ENCODE measurements at regions not wholly inside any gene's neighbourhood (a gene's known extent, or its start where the extent isn't known, plus 50 kb on each side); places are given as distances from the start of the nearest gene placed in this dataset.

GRCh38 chr22:27431081-27431480 is 370.5 kb downstream of the MN1 start:
- DNase-seq: no peak

DNA sequence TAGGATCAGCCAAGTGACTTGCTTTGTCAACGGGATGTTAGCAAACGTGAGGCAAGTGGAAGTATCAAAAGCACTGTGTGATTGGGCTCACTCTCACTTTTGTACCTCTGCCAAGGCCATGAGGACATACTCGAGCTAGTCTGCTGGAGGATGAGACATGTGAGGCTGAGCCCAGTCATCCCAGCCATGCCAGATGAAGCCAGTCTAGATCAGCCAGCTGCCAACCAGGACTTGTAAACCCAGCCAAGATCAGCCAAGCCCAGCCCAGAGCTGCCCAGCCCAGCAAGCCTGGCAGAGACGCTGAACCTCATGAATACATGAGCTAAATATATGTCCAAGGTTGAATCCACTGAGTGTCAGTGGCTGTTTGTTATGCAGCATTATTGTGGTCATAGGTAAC is 369.7 kb downstream of the MN1 start:
- DNase-seq: no peak

DNA sequence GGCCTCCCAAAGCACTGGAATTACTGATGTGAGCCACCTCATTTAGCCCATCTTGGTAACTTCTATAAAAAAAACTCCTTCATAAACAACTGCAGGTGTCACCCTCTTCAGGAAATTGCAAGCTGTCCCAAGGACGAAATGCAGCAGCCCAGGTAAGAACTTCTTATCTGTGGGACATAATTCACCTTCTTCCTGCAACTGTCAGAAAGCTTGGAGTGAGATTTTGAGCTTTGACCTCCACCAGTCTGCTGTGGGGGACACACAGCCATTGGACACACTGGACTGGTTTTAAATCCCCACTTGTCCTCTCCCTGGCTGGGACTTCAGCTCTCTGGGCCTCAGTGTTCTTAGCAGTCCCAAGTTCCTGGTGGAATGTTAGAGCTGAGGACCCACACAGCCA is 368.5 kb downstream of the MN1 start:
- no peak for DNase-seq

- DNase-seq: no peak
These were observed 367.9 kb downstream of the MN1 start for GRCh38 chr22:27433585-27434190.

DNA sequence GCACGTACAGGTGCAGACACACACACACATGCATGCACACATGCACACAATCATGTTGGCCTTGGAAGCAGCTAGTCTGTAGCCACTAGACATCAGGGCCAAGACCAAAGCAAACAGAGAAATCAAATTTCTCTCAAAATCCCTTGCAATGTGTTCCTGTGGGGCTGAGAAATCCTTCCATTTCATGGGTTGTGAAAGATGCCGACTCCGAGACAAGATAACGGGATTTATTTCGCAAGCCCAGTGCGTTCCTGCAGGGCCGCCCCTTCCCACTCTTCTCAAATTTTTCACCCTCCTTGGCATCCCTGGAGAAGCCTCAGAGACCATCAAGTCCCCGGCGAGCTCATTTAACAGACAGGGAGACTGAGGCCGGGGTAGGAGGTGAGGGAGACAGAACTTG is 366.7 kb downstream of the MN1 start:
- DNase-seq: no peak

- peak in 1 of 56 donors; percentile 8 for DNase-seq
These were observed 365.5 kb downstream of the MN1 start for GRCh38 chr22:27435844-27436576.

- DNase-seq: no peak
These were observed 365.0 kb downstream of the MN1 start for GRCh38 chr22:27436591-27436990.

- DNase-seq: no peak
These were observed 364.0 kb downstream of the MN1 start for GRCh38 chr22:27437570-27437969.

DNA sequence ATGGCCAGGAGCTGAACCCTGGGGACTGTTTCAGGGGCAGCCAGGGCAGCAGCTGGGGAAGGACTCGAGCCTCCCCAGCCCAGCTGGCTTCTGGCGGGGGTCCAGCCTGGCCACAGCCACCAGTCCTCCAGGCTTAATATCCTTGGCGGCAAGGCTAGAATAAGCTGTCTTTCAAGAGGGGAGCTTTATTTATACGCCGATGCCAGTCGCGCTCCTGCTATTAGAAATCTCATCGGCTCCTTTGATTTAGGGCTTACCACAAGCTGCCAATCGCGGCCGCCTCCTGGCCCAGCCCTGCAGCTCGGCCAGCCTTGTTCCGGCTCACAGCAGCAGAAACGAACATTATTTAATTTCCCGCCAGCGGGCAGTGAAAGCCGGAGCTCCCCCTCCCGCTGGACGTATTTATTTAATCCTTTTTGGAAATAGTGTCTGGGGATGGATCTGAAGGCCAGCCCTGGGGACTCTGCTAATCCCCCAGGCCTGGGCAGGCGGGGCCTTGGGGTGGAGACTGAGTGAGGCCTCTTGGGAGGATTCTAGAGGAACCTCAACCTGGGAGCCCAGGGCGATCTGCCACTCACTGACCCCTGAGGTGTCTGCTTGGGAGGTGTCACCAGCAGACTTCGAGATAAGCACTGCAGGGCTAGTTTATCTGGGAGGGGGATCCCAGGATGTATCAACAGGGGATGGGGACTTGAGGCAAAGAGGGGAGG is 363.1 kb downstream of the MN1 start:
- peak in 16 of 56 donors; percentile 2 to 56 (median 18) for DNase-seq

- DNase-seq: no peak
These were observed 362.4 kb downstream of the MN1 start for GRCh38 chr22:27439131-27439530.

DNA sequence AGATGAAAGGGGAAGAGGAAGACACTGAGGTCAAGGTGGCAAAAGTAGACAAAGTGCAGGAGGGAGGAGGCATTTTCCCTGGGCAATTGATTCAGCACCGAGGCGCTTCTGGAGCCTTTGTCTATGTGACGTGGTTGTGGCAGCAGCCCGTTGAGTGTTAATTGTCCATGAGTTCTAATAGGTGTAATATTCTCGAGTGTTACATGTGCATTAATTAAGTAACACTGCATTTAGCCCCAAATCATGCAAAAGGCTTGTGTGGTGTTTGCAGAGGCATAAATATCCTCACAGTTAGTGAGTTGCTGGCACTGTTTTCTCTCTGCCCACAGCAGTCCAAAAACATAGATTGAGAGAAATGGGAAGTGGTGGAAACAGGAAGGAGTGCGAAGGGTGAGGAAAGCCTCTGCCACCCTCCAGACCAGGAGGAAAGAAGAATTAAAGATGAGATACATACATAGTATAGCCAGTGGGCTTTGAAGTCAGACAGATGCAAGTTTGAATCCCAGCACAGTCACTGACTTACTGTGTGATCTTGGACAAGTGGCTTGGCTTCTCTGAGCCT is 361.2 kb downstream of the MN1 start:
- no peak for DNase-seq

DNA sequence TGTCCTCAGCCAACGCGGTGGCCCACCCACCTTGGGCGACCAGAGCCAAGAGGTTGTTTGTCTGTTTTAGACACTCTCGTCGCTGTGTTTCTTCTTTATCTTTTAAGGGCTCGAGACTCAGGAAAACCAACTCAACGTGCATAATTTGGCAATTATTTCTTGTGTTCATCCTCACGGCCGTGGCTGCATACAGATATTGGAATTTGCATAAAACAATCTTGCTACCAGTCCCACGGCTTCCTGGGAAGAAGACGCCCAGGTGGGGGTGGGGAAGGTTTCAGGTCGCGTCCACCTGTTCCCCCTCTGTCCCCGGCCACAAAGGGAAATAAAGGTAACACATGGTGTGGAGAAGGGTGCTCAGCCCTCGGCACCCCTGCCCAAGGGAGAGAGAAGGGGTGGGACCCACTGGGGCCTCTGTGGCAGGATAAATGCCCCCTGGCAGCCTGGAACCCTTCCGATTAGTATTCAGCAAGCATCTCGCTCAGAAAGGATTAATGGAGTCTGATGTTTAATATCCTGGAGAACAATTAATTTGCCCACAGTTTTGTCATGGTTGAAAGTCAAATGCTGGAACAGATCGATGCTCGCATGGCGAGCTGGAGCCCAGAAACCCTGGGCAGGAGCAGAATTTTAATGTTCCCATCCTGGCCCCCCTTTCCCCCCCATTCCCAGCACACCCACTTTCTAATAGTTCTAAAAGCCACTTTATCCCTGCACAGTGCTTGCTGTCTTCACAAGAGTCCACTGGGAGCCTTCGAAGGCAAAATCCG is 359.7 kb downstream of the MN1 start:
- no peak for DNase-seq

GRCh38 chr22:27443306-27443705 is 358.2 kb downstream of the MN1 start:
- no peak for DNase-seq

DNA sequence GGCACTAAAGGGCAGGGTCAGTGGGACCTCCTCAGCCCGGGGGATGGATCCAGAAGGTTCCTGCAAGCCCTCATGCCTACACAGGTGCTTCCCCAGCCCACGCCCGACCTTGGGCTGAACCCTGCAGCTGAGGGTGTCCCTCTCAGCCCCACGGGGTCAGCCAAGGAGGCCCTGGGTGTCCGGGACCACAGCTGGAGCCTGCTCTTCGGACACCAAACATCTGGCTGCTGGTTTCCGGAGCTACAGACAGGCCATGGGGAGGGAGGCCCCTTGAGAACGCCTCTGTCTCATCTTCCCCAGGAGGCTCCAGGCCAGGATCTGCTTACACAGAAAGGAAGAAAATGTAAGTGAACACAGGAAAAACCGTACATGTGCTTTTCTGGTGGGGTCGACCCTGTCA is 355.7 kb downstream of the MN1 start:
- DNase-seq: no peak

DNA sequence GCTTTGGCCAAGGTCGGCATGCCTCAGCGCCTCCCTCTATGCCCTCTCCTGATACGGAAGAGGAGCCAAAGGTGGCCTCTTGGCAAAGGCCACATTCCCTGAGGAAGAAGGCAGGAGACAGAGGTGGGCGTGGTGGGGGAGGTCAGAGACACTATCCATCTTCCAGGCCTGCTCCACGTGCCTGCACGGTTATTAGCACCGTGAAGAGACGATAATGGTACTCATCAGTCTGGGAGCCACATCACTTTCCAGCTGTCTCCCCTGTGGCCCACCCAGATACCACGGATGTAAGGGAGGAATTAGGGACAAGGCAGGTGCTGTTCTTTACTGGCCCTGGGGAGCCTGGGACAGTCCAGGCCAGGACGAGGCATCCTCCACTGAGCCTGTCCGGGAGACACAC is 354.3 kb downstream of the MN1 start:
- DNase-seq: no peak

- DNase-seq: no peak
These were observed 351.1 kb downstream of the MN1 start for GRCh38 chr22:27450448-27450847.

- no peak for DNase-seq
These were observed 349.3 kb downstream of the MN1 start for GRCh38 chr22:27452245-27452644.

DNA sequence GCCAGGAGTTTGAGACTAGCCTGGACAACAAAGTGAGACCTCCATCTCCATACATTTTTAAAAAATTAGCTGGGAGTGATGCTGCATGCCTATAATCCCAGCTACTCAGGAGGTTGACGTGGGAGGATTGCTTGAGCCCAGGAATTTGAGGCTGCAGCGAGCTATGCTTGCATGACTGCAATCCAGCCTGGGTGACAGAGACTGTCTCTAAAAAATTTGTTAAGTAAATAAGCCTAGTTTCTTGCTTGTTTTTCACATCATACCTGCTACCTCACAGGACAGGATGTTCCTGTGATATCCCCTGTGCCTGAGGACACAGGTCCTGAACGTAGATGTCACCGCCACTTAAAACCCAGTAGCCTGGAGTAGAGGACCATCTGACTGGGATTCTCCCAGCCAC is 348.6 kb downstream of the MN1 start:
- no peak for DNase-seq

GRCh38 chr22:27453725-27454124 is 347.8 kb downstream of the MN1 start:
- DNase-seq: no peak

DNA sequence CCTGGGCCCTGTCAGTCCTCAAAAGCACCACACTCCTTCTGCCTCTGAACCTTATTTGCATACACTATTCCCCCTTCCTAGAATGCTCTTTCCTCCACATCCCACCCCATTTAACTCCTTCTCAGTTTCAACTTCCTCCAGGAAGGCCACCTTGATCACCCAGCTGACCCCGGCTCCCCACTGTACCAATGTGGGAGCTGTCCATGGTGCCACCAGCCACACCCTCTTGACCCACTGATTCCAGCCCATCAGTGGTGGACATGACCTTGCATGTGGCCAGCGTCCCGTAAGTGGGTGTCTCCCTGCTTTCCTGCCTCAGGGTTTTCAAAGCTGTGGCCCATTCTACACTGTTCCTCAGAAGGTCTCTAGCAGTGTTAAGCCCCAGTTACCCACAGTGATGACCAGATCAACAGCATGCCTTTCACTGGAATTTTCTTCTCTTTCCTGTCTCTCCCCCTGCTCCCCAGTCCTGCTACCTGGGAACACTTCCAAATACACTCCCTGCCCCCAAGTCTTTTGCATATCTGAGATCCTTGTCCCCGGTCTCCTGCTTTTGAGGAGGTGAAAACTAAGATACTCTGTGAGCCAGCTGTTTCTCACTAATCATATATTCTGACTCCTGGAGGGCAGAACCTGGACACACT is 346.6 kb downstream of the MN1 start:
- DNase-seq: no peak

GRCh38 chr22:27455526-27455925 is 346.0 kb downstream of the MN1 start:
- no peak for DNase-seq

Data from nucleus accumbens (tissue), 56 donors.